TTC549 (cell line): ENCODE measurements at regions not wholly inside any gene's neighbourhood (a gene's known extent, or its start where the extent isn't known, plus 50 kb on each side); places are given as distances from the start of the nearest gene placed in this dataset.
A peak's percentile ranks its signal among the peaks of the same experiment; 100 is the strongest.
"Not testable (repeated sequence)": the region's sequence is repeated elsewhere in the genome, so short reads cannot be mapped to it uniquely, and the experiment has no call there.

Experiments
- FAIRE-seq: peaks from 2 replicates; lab custom pipeline; 2012; peaks lifted over from hg19 to GRCh38; lab: Jason Lieb, UNC

- not testable (repeated sequence) for FAIRE-seq
These were observed 152.0 kb upstream of the PCDH11X start for GRCh38 chrX:91627194-91627593.

GRCh38 chrX:91639230-91639629 lies 139.9 kb upstream of the PCDH11X start:
- peak; percentile 97 for FAIRE-seq
